ENCODE measurements at regions not wholly inside any gene's neighbourhood (a gene's known extent, or its start where the extent isn't known, plus 50 kb on each side); places are given as distances from the start of the nearest gene placed in this dataset.

GRCh38 chr18:56473400-56474024 lies 164.9 kb downstream of the TXNL1 start:
- Histone ChIP-seq H4K5ac (ENCODE audit: insufficient read length, low read depth, low read length) (no peak overlapping the region), H3K23ac (ENCODE audit: insufficient read length, low read depth, low read length) (no peak overlapping the region), H4K8ac (replicated peaks; ENCODE audit: insufficient read length, low read depth, low read length) (no peak overlapping the region), H3K27ac (ENCODE audit: insufficient read length, low read depth, low read length) (no peak overlapping the region), H3K27me3 (ENCODE audit: insufficient read depth, low read length) (no peaks in the 10 kb centered on the region), H3T11ph (ENCODE audit: low read length) (no peak overlapping the region), H2BK5ac (ENCODE audit: insufficient read length, low read length) (no peak overlapping the region), H2AK5ac (ENCODE audit: insufficient read length, low read length) (no peak overlapping the region), H3K9ac (ENCODE audit: extremely low read depth, insufficient read length, low read length) (no peak overlapping the region), H2BK120ac (ENCODE audit: low read depth, low read length, poor library complexity, severe bottlenecking) (no peak overlapping the region), H2BK20ac (ENCODE audit: low read depth, low read length, poor library complexity, severe bottlenecking) (no peak overlapping the region), H3K23me2 (ENCODE audit: insufficient read length, low read depth, low read length, poor library complexity, severe bottlenecking) (no peaks in the 10 kb centered on the region), H2AFZ (ENCODE audit: low read length) (no peak overlapping the region), H3K9me3 (ENCODE audit: control insufficient read depth, low read depth, low read length) (no peaks in the 10 kb centered on the region), H3K18ac (ENCODE audit: insufficient read length, low read depth, low read length) (no peak overlapping the region), H2BK12ac (ENCODE audit: insufficient read length, low read depth, low read length) (no peak overlapping the region), H3K79me1 (ENCODE audit: insufficient read depth, low read depth, low read length, poor library complexity, severe bottlenecking) (no peaks in the 10 kb centered on the region), H3K4ac (ENCODE audit: low read depth, low read length) (no peak overlapping the region), H3K4me2 (ENCODE audit: insufficient read depth, insufficient read length, low read length) (no peak overlapping the region), H2BK15ac (ENCODE audit: low read depth, low read length) (no peak overlapping the region), H4K91ac (ENCODE audit: insufficient read length, low read depth, low read length) (no peak overlapping the region), H3K4me1 (ENCODE audit: insufficient read depth, low read length) (no peaks in the 10 kb centered on the region), H4K20me1 (ENCODE audit: control insufficient read depth, insufficient read depth, insufficient read length) (no peaks in the 10 kb centered on the region), H3K14ac (ENCODE audit: insufficient read depth, low read length) (no peak overlapping the region), H3K56ac (ENCODE audit: insufficient read length, low read depth, low read length) (no peak overlapping the region), H3K79me2 (ENCODE audit: insufficient read depth, low read length) (no peaks in the 10 kb centered on the region)
- Mint-ChIP-seq H3K9me3 (no peaks in the 10 kb centered on the region), H3K36me3 (ENCODE audit: insufficient read depth in 1 of 3, low read depth in 3 of 3) (no peaks in the 10 kb centered on the region), H3K27me3 (ENCODE audit: low read depth) (no peaks in the 10 kb centered on the region), H3K4me1 (peaks cover 6% of the 10 kb centered on the region in 2 experiments), H3K4me3 (no peak overlapping the region), H3K27ac (no peak overlapping the region)
- TF ChIP-seq CTCF (conservative IDR thresholded peaks at IDR 0.05), result no peak
- no peak for DNase-seq
- no CpG with 5 or more reads among the region's 8 CpGs for WGBS (ENCODE audit: extremely low coverage, insufficient read length, low lambda C conversion rate)
